ENCODE measurements at regions not wholly inside any gene's neighbourhood (a gene's known extent, or its start where the extent isn't known, plus 50 kb on each side); places are given as distances from the start of the nearest gene placed in this dataset.

GRCh38 chr7:63931057-63931600, 67.5 kb upstream of the ZNF722 start:
- DNase-seq, result no peak
- Histone ChIP-seq H3K4me3 (no peak overlapping the region), H3K36me3 (no peaks in the 10 kb centered on the region), H3K4me1 (peaks cover 0 to 8% (median 4%) of the 10 kb centered on the region in 4 donors), H3K9me3 (peaks cover 0 to 61% (median 24%) of the 10 kb centered on the region in 4 donors), H3K27ac (no peak overlapping the region), H3K27me3 (peaks cover 0 to 15% (median 0%) of the 10 kb centered on the region in 3 donors)
- TF ChIP-seq CTCF (IDR thresholded peaks at IDR 0.05), result no peak
- no peak for TF ChIP-seq EP300 (IDR thresholded peaks at IDR 0.05)
- no peak for TF ChIP-seq POLR2A (IDR thresholded peaks at IDR 0.05)
- TF ChIP-seq POLR2AphosphoS5 (IDR thresholded peaks at IDR 0.05), result no peak
- intact Hi-C loops (cut with DNase I; ENCODE audit: low total_unique reads), result no loop called here
- 49 to 76% (median 61%) methylated on average over 23 to 56 of the region's 56 CpGs for WGBS, 5 donors

GRCh38 chr7:63931985-63932577, 66.6 kb upstream of the ZNF722 start:
- intact Hi-C loops (cut with DNase I; ENCODE audit: low total_unique reads), result no loop called here
- Histone ChIP-seq H3K27ac (no peak overlapping the region), H3K4me1 (peaks cover 0 to 5% (median 2%) of the 10 kb centered on the region in 4 donors), H3K36me3 (no peaks in the 10 kb centered on the region), H3K4me3 (no peak overlapping the region), H3K9me3 (peaks cover 0 to 57% (median 30%) of the 10 kb centered on the region in 4 donors), H3K27me3 (peaks cover 0 to 15% (median 0%) of the 10 kb centered on the region in 3 donors)
- 92 to 94% (median 92%) methylated on average over 21 to 22 of the region's 22 CpGs for WGBS, 5 donors
- DNase-seq, result no peak
- no peak for TF ChIP-seq EP300 (IDR thresholded peaks at IDR 0.05)
